GM12872 (cell line): ENCODE measurements at regions not wholly inside any gene's neighbourhood (a gene's known extent, or its start where the extent isn't known, plus 50 kb on each side); places are given as distances from the start of the nearest gene placed in this dataset.

Experiments used
- TF ChIP-seq, protein P1 (sequence below): IDR thresholded peaks from 3 replicates; pipeline ENCODE4 v1.5.1; 2011; ENCODE audit warnings: low read depth, mild to moderate bottlenecking, low read length, moderate library complexity; ENCODE audit not compliant: insufficient read depth

- TF ChIP-seq, protein P1, sequence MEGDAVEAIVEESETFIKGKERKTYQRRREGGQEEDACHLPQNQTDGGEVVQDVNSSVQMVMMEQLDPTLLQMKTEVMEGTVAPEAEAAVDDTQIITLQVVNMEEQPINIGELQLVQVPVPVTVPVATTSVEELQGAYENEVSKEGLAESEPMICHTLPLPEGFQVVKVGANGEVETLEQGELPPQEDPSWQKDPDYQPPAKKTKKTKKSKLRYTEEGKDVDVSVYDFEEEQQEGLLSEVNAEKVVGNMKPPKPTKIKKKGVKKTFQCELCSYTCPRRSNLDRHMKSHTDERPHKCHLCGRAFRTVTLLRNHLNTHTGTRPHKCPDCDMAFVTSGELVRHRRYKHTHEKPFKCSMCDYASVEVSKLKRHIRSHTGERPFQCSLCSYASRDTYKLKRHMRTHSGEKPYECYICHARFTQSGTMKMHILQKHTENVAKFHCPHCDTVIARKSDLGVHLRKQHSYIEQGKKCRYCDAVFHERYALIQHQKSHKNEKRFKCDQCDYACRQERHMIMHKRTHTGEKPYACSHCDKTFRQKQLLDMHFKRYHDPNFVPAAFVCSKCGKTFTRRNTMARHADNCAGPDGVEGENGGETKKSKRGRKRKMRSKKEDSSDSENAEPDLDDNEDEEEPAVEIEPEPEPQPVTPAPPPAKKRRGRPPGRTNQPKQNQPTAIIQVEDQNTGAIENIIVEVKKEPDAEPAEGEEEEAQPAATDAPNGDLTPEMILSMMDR = no peak
Observed at GRCh38 chr3:22779737-22780136, 423.4 kb upstream of the UBE2E2 start.

- TF ChIP-seq, protein P1 = no peak
Observed at GRCh38 chr3:22792533-22792932, 410.6 kb upstream of the UBE2E2 start.

- TF ChIP-seq, protein P1 = no peak
Observed at GRCh38 chr3:22795917-22796316, 407.2 kb upstream of the UBE2E2 start.

GRCh38 chr3:22798461-22798860, 404.7 kb upstream of the UBE2E2 start:
- TF ChIP-seq, protein P1 = no peak

- TF ChIP-seq, protein P1 = no peak
Observed at GRCh38 chr3:22819209-22819608, 383.9 kb upstream of the UBE2E2 start.

DNA sequence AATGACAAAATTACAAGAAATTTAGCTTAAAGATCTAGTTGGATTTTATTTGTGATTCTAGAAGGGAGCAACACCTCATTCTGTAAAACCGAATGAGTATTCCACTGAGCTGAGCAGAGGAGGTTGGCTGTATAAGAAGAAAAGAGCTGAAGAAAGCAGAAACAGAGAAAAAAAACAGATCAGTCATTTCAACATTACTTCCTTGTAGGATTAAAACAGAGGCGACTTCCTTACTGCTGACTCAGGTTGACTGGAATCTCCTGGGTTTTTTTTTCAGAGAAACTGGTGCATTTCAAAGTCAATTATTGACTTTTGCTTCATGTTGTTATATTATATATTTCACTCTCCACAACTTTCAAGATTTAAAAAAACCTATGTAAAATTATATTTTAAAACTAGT, 368.1 kb upstream of the UBE2E2 start:
- TF ChIP-seq, protein P1 = no peak

DNA sequence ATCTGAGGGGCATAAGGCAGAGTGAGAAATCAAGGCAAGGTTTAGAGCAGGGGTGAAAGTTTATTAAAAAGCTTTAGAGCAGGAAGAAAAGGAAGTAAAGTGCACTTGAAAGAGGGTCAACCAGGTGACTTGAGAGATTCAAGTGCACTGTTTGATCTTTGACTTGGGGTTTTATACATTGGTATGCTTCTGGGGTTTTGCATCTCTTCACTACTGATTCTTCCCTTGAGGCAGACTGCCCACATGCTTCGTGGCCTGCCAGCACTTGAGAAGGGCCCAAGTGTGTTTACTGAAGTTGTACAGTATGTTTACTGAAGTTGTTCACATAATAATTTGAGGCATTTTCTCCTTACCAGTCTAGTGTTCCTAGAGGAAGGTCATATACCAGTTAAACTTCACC, 367.0 kb upstream of the UBE2E2 start:
- TF ChIP-seq, protein P1 = no peak

GRCh38 chr3:22843854-22844253, 359.3 kb upstream of the UBE2E2 start:
- TF ChIP-seq, protein P1 = no peak
